ENCODE measurements at regions not wholly inside any gene's neighbourhood (a gene's known extent, or its start where the extent isn't known, plus 50 kb on each side); places are given as distances from the start of the nearest gene placed in this dataset.

- no peak for DNase-seq (ENCODE audit: low read depth in 2 of 2)
- H3K36me3 ChIP-seq (ENCODE audit: control insufficient read depth, insufficient read depth, low read length), result no peaks in the 10 kb centered on the region
- no peaks in the 10 kb centered on the region for H3K27me3 ChIP-seq (ENCODE audit: control insufficient read depth, insufficient read depth, low read length)
- H3K4me1 ChIP-seq (ENCODE audit: control insufficient read depth, extremely low read depth, insufficient read depth, low read length), result peaks cover 3% of the 10 kb centered on the region
- no peak overlapping the region for H3K4me2 ChIP-seq (ENCODE audit: extremely low read depth, insufficient read depth, low read length)
- no peak overlapping the region for H3K9ac ChIP-seq (ENCODE audit: insufficient read depth, low read length)
- no peaks in the 10 kb centered on the region for H3K9me3 ChIP-seq (ENCODE audit: control insufficient read depth, insufficient read depth, low read depth, low read length)
- no peak for TF ChIP-seq CTCF (conservative IDR thresholded peaks at IDR 0.05 in 1 of 2, IDR thresholded peaks at IDR 0.05 in 1 of 2; ENCODE audit: low read depth in 1 of 2, low read length in 2 of 2)
- TF ChIP-seq EZH2 (IDR thresholded peaks at IDR 0.05; ENCODE audit: low read length, missing control alignments), result no peak
- no peak overlapping the region for H3K4me3 ChIP-seq (replicated peaks in 1 of 4; ENCODE audit: control extremely low read depth in 1 of 4, insufficient read depth in 1 of 4, low read depth in 3 of 4, low read length in 4 of 4)
- H3K27ac ChIP-seq (ENCODE audit: insufficient read depth, low read length), result no peak overlapping the region
- H3K79me2 ChIP-seq (ENCODE audit: control insufficient read depth, insufficient read depth, low read length), result no peaks in the 10 kb centered on the region
- no peak overlapping the region for H2AFZ ChIP-seq (ENCODE audit: low read length)
- no peaks in the 10 kb centered on the region for H4K20me1 ChIP-seq (ENCODE audit: control insufficient read depth, extremely low read depth, insufficient read depth, low read length)
These were observed 105.1 kb upstream of the SCOC start for GRCh38 chr4:140268186-140268841.

GRCh38 chr4:140267576-140267975 lies 105.9 kb upstream of the SCOC start:
- H3K79me2 ChIP-seq (ENCODE audit: control insufficient read depth, insufficient read depth, low read length), result no peaks in the 10 kb centered on the region
- H3K27me3 ChIP-seq (ENCODE audit: control insufficient read depth, insufficient read depth, low read length), result no peaks in the 10 kb centered on the region
- no peaks in the 10 kb centered on the region for H3K36me3 ChIP-seq (ENCODE audit: control insufficient read depth, insufficient read depth, low read length)
- no peak overlapping the region for H3K4me3 ChIP-seq (replicated peaks in 1 of 4; ENCODE audit: control extremely low read depth in 1 of 4, insufficient read depth in 1 of 4, low read depth in 3 of 4, low read length in 4 of 4)
- no peaks in the 10 kb centered on the region for H4K20me1 ChIP-seq (ENCODE audit: control insufficient read depth, extremely low read depth, insufficient read depth, low read length)
- H3K27ac ChIP-seq (ENCODE audit: insufficient read depth, low read length), result no peak overlapping the region
- TF ChIP-seq CTCF (conservative IDR thresholded peaks at IDR 0.05 in 1 of 2, IDR thresholded peaks at IDR 0.05 in 1 of 2; ENCODE audit: low read depth in 1 of 2, low read length in 2 of 2) (no peak), EZH2 (IDR thresholded peaks at IDR 0.05; ENCODE audit: low read length, missing control alignments) (no peak)
- DNase-seq (ENCODE audit: low read depth in 2 of 2), result no peak
- H2AFZ ChIP-seq (ENCODE audit: low read length), result peak overlapping the region; percentile 54
- no peak overlapping the region for H3K4me2 ChIP-seq (ENCODE audit: extremely low read depth, insufficient read depth, low read length)
- no peaks in the 10 kb centered on the region for H3K9me3 ChIP-seq (ENCODE audit: control insufficient read depth, insufficient read depth, low read depth, low read length)
- H3K4me1 ChIP-seq (ENCODE audit: control insufficient read depth, extremely low read depth, insufficient read depth, low read length), result peaks cover 3% of the 10 kb centered on the region
- no peak overlapping the region for H3K9ac ChIP-seq (ENCODE audit: insufficient read depth, low read length)

GRCh38 chr4:140266958-140267568 lies 106.4 kb upstream of the SCOC start:
- DNase-seq (ENCODE audit: low read depth in 2 of 2), result peak; percentile 88 to 93
- Histone ChIP-seq H3K36me3 (ENCODE audit: control insufficient read depth, insufficient read depth, low read length) (no peaks in the 10 kb centered on the region), H2AFZ (ENCODE audit: low read length) (no peak overlapping the region), H3K4me1 (ENCODE audit: control insufficient read depth, extremely low read depth, insufficient read depth, low read length) (peaks cover 3% of the 10 kb centered on the region), H3K27ac (ENCODE audit: insufficient read depth, low read length) (no peak overlapping the region), H3K9ac (ENCODE audit: insufficient read depth, low read length) (no peak overlapping the region), H4K20me1 (ENCODE audit: control insufficient read depth, extremely low read depth, insufficient read depth, low read length) (no peaks in the 10 kb centered on the region), H3K4me3 (replicated peaks in 1 of 4; ENCODE audit: control extremely low read depth in 1 of 4, insufficient read depth in 1 of 4, low read depth in 3 of 4, low read length in 4 of 4) (no peak overlapping the region), H3K27me3 (ENCODE audit: control insufficient read depth, insufficient read depth, low read length) (no peaks in the 10 kb centered on the region), H3K79me2 (ENCODE audit: control insufficient read depth, insufficient read depth, low read length) (no peaks in the 10 kb centered on the region), H3K4me2 (ENCODE audit: extremely low read depth, insufficient read depth, low read length) (no peak overlapping the region), H3K9me3 (ENCODE audit: control insufficient read depth, insufficient read depth, low read depth, low read length) (no peaks in the 10 kb centered on the region)
- TF ChIP-seq CTCF (conservative IDR thresholded peaks at IDR 0.05 in 1 of 2, IDR thresholded peaks at IDR 0.05 in 1 of 2; ENCODE audit: low read depth in 1 of 2, low read length in 2 of 2) (no peak), EZH2 (IDR thresholded peaks at IDR 0.05; ENCODE audit: low read length, missing control alignments) (no peak)

All from fibroblast of lung (primary cell).